ENCODE measurements at regions not wholly inside any gene's neighbourhood (a gene's known extent, or its start where the extent isn't known, plus 50 kb on each side); places are given as distances from the start of the nearest gene placed in this dataset.

DNA sequence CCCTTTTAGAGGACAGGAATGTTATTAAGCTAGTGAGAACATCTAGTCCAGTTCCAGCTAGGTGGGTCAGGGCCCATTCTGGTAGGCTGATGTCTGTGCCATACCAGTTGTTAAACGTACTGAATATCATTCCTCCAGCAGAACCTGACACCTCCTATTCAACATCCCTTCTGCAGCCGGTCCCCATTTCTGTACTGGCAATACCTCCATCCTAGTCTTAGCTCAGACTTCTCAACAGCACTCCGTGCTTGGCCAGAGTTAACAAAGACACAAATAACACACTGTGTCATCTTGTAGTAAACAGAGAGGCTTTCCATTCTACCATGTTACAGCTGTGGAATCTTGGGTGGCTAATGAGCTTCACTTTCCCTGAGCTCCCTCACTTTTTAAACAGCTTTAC is 94.3 kb upstream of the PDE3A start:
- H3K4me3 Mint-ChIP-seq = no peak overlapping the region
- no peaks in the 10 kb centered on the region for H3K36me3 Mint-ChIP-seq
- TF ChIP-seq JUN (CRISPR knock-in tag; IDR thresholded peaks at IDR 0.05) (no peak), ARID4B (CRISPR knock-in tag; IDR thresholded peaks at IDR 0.05; ENCODE audit: borderline replicate concordance) (no peak)
- ATAC-seq (no peak), DNase-seq (ENCODE audit: low spot score) (no peak)
- ChIA-PET CTCF (no interaction called here), POLR2A (no interaction called here)
- H3K27me3 Mint-ChIP-seq (ENCODE audit: low read depth) = no peaks in the 10 kb centered on the region
- no peaks in the 10 kb centered on the region for H3K9me3 Mint-ChIP-seq
- peaks cover 18% of the 10 kb centered on the region for H3K4me1 Mint-ChIP-seq
- no peak overlapping the region for H3K27ac Mint-ChIP-seq

DNA sequence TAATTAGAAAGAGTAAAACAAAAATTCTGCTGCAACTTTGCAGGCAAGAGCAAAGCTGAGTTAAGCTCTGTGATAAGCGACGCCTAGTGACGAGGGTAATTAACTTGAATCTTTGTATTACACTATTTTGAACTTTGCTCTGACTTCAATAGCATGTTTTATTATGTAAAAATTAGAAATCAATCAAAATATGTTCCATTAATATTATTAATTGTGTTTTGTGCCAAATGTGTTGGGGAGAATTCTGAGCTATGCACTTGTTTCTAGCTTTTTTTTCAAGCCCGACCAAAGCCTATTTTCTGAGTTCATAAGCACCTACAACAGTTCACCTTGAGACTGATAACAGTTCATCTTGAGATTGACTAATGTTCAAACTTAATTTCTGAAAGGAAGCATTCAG is 90.1 kb upstream of the PDE3A start:
- CTCF ChIA-PET = interaction anchor here (0.6 to 1.2 kb wide), 3 partner anchors 36 to 521 kb away, joined by 3 to 5 read pairs (median 3); no protein-coding TSS in a partner anchor
- Mint-ChIP-seq H3K4me3 (no peak overlapping the region), H3K9me3 (no peaks in the 10 kb centered on the region), H3K36me3 (no peaks in the 10 kb centered on the region), H3K27me3 (ENCODE audit: low read depth) (no peaks in the 10 kb centered on the region), H3K4me1 (peaks cover 22% of the 10 kb centered on the region), H3K27ac (no peak overlapping the region)
- TF ChIP-seq TEAD1 (CRISPR knock-in tag; IDR thresholded peaks at IDR 0.05) = no peak
- no peak for DNase-seq (ENCODE audit: low spot score)
- no peak for ATAC-seq
- POLR2A ChIA-PET = no interaction called here

GRCh38 chr12:20280515-20280914 is 87.8 kb upstream of the PDE3A start:
- ATAC-seq (no peak), DNase-seq (ENCODE audit: low spot score) (no peak)
- Mint-ChIP-seq H3K36me3 (no peaks in the 10 kb centered on the region), H3K4me3 (no peak overlapping the region), H3K27ac (no peak overlapping the region), H3K4me1 (peaks cover 39% of the 10 kb centered on the region), H3K27me3 (ENCODE audit: low read depth) (no peaks in the 10 kb centered on the region), H3K9me3 (no peaks in the 10 kb centered on the region)
- POLR2A ChIA-PET = no interaction called here
- CTCF ChIA-PET = no interaction called here
- TF ChIP-seq ZNF396 (CRISPR knock-in tag; IDR thresholded peaks at IDR 0.05; ENCODE audit: borderline replicate concordance) (no peak), MXD4 (CRISPR knock-in tag; IDR thresholded peaks at IDR 0.05; ENCODE audit: borderline replicate concordance) (no peak), ESRRA (CRISPR knock-in tag; IDR thresholded peaks at IDR 0.05; ENCODE audit: borderline replicate concordance) (no peak)
- TF ChIP-seq, protein P1, sequence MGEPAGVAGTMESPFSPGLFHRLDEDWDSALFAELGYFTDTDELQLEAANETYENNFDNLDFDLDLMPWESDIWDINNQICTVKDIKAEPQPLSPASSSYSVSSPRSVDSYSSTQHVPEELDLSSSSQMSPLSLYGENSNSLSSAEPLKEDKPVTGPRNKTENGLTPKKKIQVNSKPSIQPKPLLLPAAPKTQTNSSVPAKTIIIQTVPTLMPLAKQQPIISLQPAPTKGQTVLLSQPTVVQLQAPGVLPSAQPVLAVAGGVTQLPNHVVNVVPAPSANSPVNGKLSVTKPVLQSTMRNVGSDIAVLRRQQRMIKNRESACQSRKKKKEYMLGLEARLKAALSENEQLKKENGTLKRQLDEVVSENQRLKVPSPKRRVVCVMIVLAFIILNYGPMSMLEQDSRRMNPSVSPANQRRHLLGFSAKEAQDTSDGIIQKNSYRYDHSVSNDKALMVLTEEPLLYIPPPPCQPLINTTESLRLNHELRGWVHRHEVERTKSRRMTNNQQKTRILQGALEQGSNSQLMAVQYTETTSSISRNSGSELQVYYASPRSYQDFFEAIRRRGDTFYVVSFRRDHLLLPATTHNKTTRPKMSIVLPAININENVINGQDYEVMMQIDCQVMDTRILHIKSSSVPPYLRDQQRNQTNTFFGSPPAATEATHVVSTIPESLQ (CRISPR knock-in tag; IDR thresholded peaks at IDR 0.05) = no peak

GRCh38 chr12:20282401-20282800 is 85.9 kb upstream of the PDE3A start:
- Mint-ChIP-seq H3K27me3 (ENCODE audit: low read depth) (no peaks in the 10 kb centered on the region), H3K4me1 (peaks cover 36% of the 10 kb centered on the region), H3K27ac (no peak overlapping the region), H3K9me3 (peaks cover 17% of the 10 kb centered on the region), H3K4me3 (no peak overlapping the region), H3K36me3 (peaks cover 5% of the 10 kb centered on the region; the same call in 1 of the 2 replicates)
- ChIA-PET POLR2A (no interaction called here), CTCF (no interaction called here)
- ATAC-seq (no peak), DNase-seq (ENCODE audit: low spot score) (no peak)
- TF ChIP-seq MXD4 (CRISPR knock-in tag; IDR thresholded peaks at IDR 0.05; ENCODE audit: borderline replicate concordance) (no peak), ZNF317 (CRISPR knock-in tag; IDR thresholded peaks at IDR 0.05; ENCODE audit: borderline replicate concordance, low read depth) (no peak), HMGA2 (CRISPR knock-in tag; IDR thresholded peaks at IDR 0.05) (no peak), NR3C1 (CRISPR knock-in tag; conservative IDR thresholded peaks at IDR 0.05; ENCODE audit: low read depth) (no peak), SMAD3 (CRISPR knock-in tag; IDR thresholded peaks at IDR 0.05; ENCODE audit: borderline replicate concordance) (no peak), JAZF1 (CRISPR knock-in tag; IDR thresholded peaks at IDR 0.05) (no peak), CREM (CRISPR knock-in tag; IDR thresholded peaks at IDR 0.05) (no peak), ATF2 (CRISPR knock-in tag; IDR thresholded peaks at IDR 0.05; ENCODE audit: borderline replicate concordance, low read depth) (no peak), PREB (CRISPR knock-in tag; IDR thresholded peaks at IDR 0.05; ENCODE audit: borderline replicate concordance) (no peak)
- TF ChIP-seq, protein P2, sequence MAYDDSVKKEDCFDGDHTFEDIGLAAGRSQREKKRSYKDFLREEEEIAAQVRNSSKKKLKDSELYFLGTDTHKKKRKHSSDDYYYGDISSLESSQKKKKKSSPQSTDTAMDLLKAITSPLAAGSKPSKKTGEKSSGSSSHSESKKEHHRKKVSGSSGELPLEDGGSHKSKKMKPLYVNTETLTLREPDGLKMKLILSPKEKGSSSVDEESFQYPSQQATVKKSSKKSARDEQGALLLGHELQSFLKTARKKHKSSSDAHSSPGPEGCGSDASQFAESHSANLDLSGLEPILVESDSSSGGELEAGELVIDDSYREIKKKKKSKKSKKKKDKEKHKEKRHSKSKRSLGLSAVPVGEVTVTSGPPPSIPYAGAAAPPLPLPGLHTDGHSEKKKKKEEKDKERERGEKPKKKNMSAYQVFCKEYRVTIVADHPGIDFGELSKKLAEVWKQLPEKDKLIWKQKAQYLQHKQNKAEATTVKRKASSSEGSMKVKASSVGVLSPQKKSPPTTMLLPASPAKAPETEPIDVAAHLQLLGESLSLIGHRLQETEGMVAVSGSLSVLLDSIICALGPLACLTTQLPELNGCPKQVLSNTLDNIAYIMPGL (CRISPR knock-in tag; IDR thresholded peaks at IDR 0.05) = no peak
- TF ChIP-seq, protein P3, sequence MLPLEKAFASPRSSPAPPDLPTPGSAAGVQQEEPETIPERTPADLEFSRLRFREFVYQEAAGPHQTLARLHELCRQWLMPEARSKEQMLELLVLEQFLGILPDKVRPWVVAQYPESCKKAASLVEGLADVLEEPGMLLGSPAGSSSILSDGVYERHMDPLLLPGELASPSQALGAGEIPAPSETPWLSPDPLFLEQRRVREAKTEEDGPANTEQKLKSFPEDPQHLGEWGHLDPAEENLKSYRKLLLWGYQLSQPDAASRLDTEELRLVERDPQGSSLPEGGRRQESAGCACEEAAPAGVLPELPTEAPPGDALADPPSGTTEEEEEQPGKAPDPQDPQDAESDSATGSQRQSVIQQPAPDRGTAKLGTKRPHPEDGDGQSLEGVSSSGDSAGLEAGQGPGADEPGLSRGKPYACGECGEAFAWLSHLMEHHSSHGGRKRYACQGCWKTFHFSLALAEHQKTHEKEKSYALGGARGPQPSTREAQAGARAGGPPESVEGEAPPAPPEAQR (CRISPR knock-in tag; IDR thresholded peaks at IDR 0.05) = no peak
